CD8-positive, alpha-beta memory T cell (primary cell): ENCODE measurements at regions not wholly inside any gene's neighbourhood (a gene's known extent, or its start where the extent isn't known, plus 50 kb on each side); places are given as distances from the start of the nearest gene placed in this dataset.
"Not testable (repeated sequence)": the region's sequence is repeated elsewhere in the genome, so short reads cannot be mapped to it uniquely, and the experiment has no call there.

Experiments used
- CTCF ChIA-PET: fragments of 350-600 bp; sonication (Branson Sonifier 250); formaldehyde crosslinking; loops from one replicate; lab custom pipeline; 2021; ENCODE audit warnings: antibody characterized with exemption; lab: Charles Lee
- POLR2A ChIA-PET: fragments of 350-600 bp; sonication (Branson Sonifier 250); formaldehyde crosslinking; loops from one replicate; lab custom pipeline; 2021; ENCODE audit warnings: antibody characterized with exemption; lab: Charles Lee
- DNase-seq, 5 donors: peaks; one replicate each; pipeline versions ENCODE4 v3.0.0 to v3.0.0-alpha.2; 2020 to 2022; ENCODE audit warnings: mixed read lengths in 1 of 5
- H3K27ac ChIP-seq: one replicate; pipeline ENCODE4 v1.7.0; 2013; ENCODE audit warnings: low read depth, mild to moderate bottlenecking, low read length, moderate library complexity
- H3K27me3 ChIP-seq: 2 replicates; pipeline ENCODE4 v1.7.0; 2013; ENCODE audit warnings: low read length, mild to moderate bottlenecking; ENCODE audit not compliant: insufficient read depth, poor library complexity, severe bottlenecking
- H3K36me3 ChIP-seq: 2 replicates; pipeline ENCODE4 v1.7.0; 2013; ENCODE audit warnings: mild to moderate bottlenecking, low read length, moderate library complexity; ENCODE audit not compliant: insufficient read depth
- H3K4me1 ChIP-seq: 2 replicates; pipeline ENCODE4 v1.7.0; 2013; ENCODE audit warnings: mild to moderate bottlenecking, low read length, moderate library complexity; ENCODE audit not compliant: insufficient read depth
- H3K4me3 ChIP-seq: 2 replicates; pipeline ENCODE4 v1.7.0; 2013; ENCODE audit warnings: mild to moderate bottlenecking, low read length
- H3K9me3 ChIP-seq: 2 replicates; pipeline ENCODE4 v1.7.0; 2013; ENCODE audit warnings: mild to moderate bottlenecking, low read length
- H3K27ac Mint-ChIP-seq, 8 donors: one replicate each; pipeline ENCODE4 v1.8.0; 2020 to 2021; ENCODE audit warnings: mixed read lengths in 8 of 8, mild to moderate bottlenecking in 6 of 8, inconsistent platforms in 3 of 8, moderate library complexity in 3 of 8
- H3K27me3 Mint-ChIP-seq, 2 donors: one replicate each; pipeline ENCODE4 v1.8.0; 2020 to 2021; ENCODE audit warnings: mixed read lengths in 2 of 2, mild to moderate bottlenecking in 1 of 2, moderate library complexity in 1 of 2
- H3K36me3 Mint-ChIP-seq, 3 donors: one replicate each; pipeline ENCODE4 v1.8.0; 2020 to 2021; ENCODE audit warnings: mixed read lengths in 3 of 3, inconsistent platforms in 1 of 3, mild to moderate bottlenecking in 1 of 3
- H3K4me1 Mint-ChIP-seq, 3 donors: one replicate each; pipeline ENCODE4 v1.8.0; 2020 to 2021; ENCODE audit warnings: mixed read lengths in 3 of 3, inconsistent platforms in 1 of 3, mild to moderate bottlenecking in 1 of 3
- H3K4me3 Mint-ChIP-seq, 7 donors: one replicate each; pipeline ENCODE4 v1.8.0; 2020 to 2021; ENCODE audit warnings: mixed read lengths in 7 of 7, mild to moderate bottlenecking in 6 of 7, moderate library complexity in 4 of 7, inconsistent platforms in 2 of 7
- H3K9me3 Mint-ChIP-seq, 5 donors: one replicate each; pipeline ENCODE4 v1.8.0; 2020 to 2022; ENCODE audit warnings: mixed read lengths in 5 of 5, mild to moderate bottlenecking in 3 of 5, moderate library complexity in 2 of 5, inconsistent platforms in 1 of 5

DNA sequence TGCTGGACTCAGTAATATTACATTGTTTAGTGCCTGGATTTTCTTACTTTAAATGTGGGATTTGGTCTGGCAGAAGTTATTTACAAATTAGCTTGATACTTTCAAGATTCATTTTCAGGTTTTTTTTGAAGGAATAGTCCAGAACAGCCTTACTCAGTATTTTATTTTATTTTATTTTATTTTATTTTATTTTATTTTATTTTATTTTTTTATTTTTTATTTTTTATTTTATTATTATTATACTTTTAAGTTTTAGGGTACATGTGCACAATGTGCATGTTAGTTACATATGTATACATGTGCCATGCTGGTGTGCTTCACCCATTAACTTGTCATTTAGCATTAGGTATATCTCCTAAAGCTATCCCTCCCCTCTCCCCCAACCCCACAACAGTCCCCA, 380.5 kb upstream of the FTMT start:
- CTCF ChIA-PET, H3K27me3 ChIP-seq, POLR2A ChIA-PET, H3K4me3 Mint-ChIP-seq, H3K27me3 Mint-ChIP-seq, H3K4me1 ChIP-seq, H3K27ac ChIP-seq, H3K9me3 ChIP-seq, H3K36me3 ChIP-seq, H3K36me3 Mint-ChIP-seq, H3K27ac Mint-ChIP-seq, H3K4me3 ChIP-seq, H3K4me1 Mint-ChIP-seq, DNase-seq: not testable (repeated sequence)
- H3K9me3 Mint-ChIP-seq = peaks cover 2 to 18% (median 4%) of the 10 kb centered on the region in 5 donors

- no peak overlapping the region for H3K27ac Mint-ChIP-seq
- Histone ChIP-seq H3K4me3 (no peak overlapping the region), H3K27me3 (no peaks in the 10 kb centered on the region), H3K9me3 (no peaks in the 10 kb centered on the region), H3K36me3 (no peaks in the 10 kb centered on the region), H3K27ac (no peak overlapping the region), H3K4me1 (no peaks in the 10 kb centered on the region)
- ChIA-PET POLR2A (no interaction called here), CTCF (no interaction called here)
- no peaks in the 10 kb centered on the region for H3K36me3 Mint-ChIP-seq
- peaks cover 0 to 4% (median 0%) of the 10 kb centered on the region in 5 donors for H3K9me3 Mint-ChIP-seq
- no peaks in the 10 kb centered on the region for H3K4me1 Mint-ChIP-seq
- no peak for DNase-seq
- no peak overlapping the region for H3K4me3 Mint-ChIP-seq
- no peaks in the 10 kb centered on the region for H3K27me3 Mint-ChIP-seq
Measured at GRCh38 chr5:121478636-121479035, 373.0 kb upstream of the FTMT start.

DNA sequence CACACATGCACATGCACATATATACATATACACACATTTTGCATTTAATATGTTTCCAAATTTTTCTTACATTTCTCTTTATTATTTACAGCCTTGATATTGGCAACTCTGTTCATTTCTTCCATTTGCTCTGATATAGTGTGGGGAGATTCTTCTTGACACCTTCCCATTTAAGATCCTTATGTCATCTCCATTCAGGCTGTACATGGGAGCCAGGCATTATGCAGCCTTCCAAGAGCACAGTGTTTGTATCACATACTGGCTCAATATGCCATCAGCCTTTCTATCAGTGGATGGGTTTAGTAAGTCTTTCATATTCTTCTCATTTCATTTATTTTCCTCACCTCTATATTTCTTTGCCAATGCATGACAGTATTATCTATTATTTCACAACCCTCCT, 372.3 kb upstream of the FTMT start:
- DNase-seq = no peak
- CTCF ChIA-PET = no interaction called here
- Histone ChIP-seq H3K4me3 (no peak overlapping the region), H3K27me3 (no peaks in the 10 kb centered on the region), H3K27ac (no peak overlapping the region), H3K4me1 (no peaks in the 10 kb centered on the region), H3K36me3 (no peaks in the 10 kb centered on the region), H3K9me3 (no peaks in the 10 kb centered on the region)
- Mint-ChIP-seq H3K4me1 (no peaks in the 10 kb centered on the region), H3K27me3 (no peaks in the 10 kb centered on the region), H3K9me3 (peaks cover 0 to 4% (median 0%) of the 10 kb centered on the region in 5 donors), H3K4me3 (no peak overlapping the region), H3K36me3 (no peaks in the 10 kb centered on the region), H3K27ac (no peak overlapping the region)
- POLR2A ChIA-PET = no interaction called here

- no peak overlapping the region for H3K27ac ChIP-seq
- H3K36me3 ChIP-seq = no peaks in the 10 kb centered on the region
- Mint-ChIP-seq H3K27me3 (no peaks in the 10 kb centered on the region), H3K4me1 (no peaks in the 10 kb centered on the region), H3K4me3 (no peak overlapping the region), H3K36me3 (no peaks in the 10 kb centered on the region), H3K27ac (no peak overlapping the region), H3K9me3 (peaks cover 0 to 13% (median 3%) of the 10 kb centered on the region in 5 donors)
- H3K4me1 ChIP-seq = no peaks in the 10 kb centered on the region
- DNase-seq = no peak
- CTCF ChIA-PET = no interaction called here
- no peak overlapping the region for H3K4me3 ChIP-seq
- H3K27me3 ChIP-seq = no peaks in the 10 kb centered on the region
- POLR2A ChIA-PET = no interaction called here
- H3K9me3 ChIP-seq = no peaks in the 10 kb centered on the region
Measured at GRCh38 chr5:121485281-121485680, 366.4 kb upstream of the FTMT start.

DNA sequence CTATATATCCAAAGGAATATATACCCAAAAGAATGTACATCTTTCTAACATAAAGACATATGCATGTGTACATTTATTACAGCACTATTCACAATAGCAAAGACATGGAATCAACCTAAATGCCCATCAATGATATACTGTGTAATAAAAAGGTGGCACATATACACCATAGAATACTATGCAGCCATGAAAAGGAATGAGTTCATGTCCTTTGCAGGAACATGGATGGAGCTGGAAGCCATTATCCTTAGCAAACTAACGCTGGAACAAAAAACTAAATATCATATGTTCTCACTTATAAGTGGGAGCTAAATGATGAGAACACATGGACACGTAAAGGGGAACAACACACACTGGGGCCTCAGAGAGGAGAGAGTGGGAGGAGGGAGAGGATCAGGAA, 365.7 kb upstream of the FTMT start:
- H3K4me3 ChIP-seq, H3K27me3 Mint-ChIP-seq, DNase-seq, H3K4me1 Mint-ChIP-seq, H3K36me3 Mint-ChIP-seq, CTCF ChIA-PET, H3K9me3 ChIP-seq, H3K27me3 ChIP-seq, H3K27ac Mint-ChIP-seq, H3K4me3 Mint-ChIP-seq, POLR2A ChIA-PET, H3K27ac ChIP-seq, H3K4me1 ChIP-seq, H3K36me3 ChIP-seq: not testable (repeated sequence)
- H3K9me3 Mint-ChIP-seq = peaks cover 0 to 13% (median 3%) of the 10 kb centered on the region in 5 donors

- H3K4me1 Mint-ChIP-seq = no peaks in the 10 kb centered on the region
- H3K4me1 ChIP-seq = no peaks in the 10 kb centered on the region
- H3K4me3 Mint-ChIP-seq = no peak overlapping the region
- H3K27ac ChIP-seq = no peak overlapping the region
- H3K36me3 ChIP-seq = no peaks in the 10 kb centered on the region
- H3K9me3 ChIP-seq = no peaks in the 10 kb centered on the region
- no peak for DNase-seq
- H3K36me3 Mint-ChIP-seq = no peaks in the 10 kb centered on the region
- H3K4me3 ChIP-seq = no peak overlapping the region
- H3K27me3 Mint-ChIP-seq = no peaks in the 10 kb centered on the region
- H3K9me3 Mint-ChIP-seq = peaks cover 0 to 21% (median 5%) of the 10 kb centered on the region in 5 donors
- POLR2A ChIA-PET = no interaction called here
- no peak overlapping the region for H3K27ac Mint-ChIP-seq
- H3K27me3 ChIP-seq = no peaks in the 10 kb centered on the region
- CTCF ChIA-PET = no interaction called here
Measured at GRCh38 chr5:121489972-121490371, 361.7 kb upstream of the FTMT start.

DNA sequence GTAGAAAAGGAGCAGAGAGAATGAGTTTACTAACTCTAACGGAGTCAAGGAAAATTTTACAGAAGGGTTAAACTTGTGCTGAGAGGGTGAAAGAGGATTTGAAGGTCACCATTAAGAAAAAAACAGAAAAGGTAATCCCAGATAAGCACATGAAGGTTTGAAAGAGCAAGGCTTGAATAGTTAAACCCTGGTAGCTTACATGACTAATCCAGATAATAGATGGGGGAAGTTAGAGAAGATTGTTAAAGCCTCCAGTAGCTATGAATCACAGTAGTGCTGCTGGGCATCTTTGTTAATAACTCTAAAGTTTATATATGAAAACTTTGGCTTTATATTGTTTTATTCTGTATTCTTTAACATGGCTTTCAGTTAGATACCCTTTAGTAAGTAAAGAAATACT, 354.5 kb upstream of the FTMT start:
- H3K27me3 Mint-ChIP-seq = no peaks in the 10 kb centered on the region
- ChIA-PET CTCF (no interaction called here), POLR2A (no interaction called here)
- no peaks in the 10 kb centered on the region for H3K4me1 ChIP-seq
- peaks cover 1 to 18% (median 2%) of the 10 kb centered on the region in 5 donors for H3K9me3 Mint-ChIP-seq
- H3K27ac Mint-ChIP-seq = no peak overlapping the region
- H3K27me3 ChIP-seq = no peaks in the 10 kb centered on the region
- no peak overlapping the region for H3K4me3 ChIP-seq
- no peak for DNase-seq
- H3K27ac ChIP-seq = no peak overlapping the region
- no peak overlapping the region for H3K4me3 Mint-ChIP-seq
- no peaks in the 10 kb centered on the region for H3K36me3 Mint-ChIP-seq
- H3K9me3 ChIP-seq = no peaks in the 10 kb centered on the region
- no peaks in the 10 kb centered on the region for H3K4me1 Mint-ChIP-seq
- H3K36me3 ChIP-seq = no peaks in the 10 kb centered on the region

- Mint-ChIP-seq H3K4me1 (no peaks in the 10 kb centered on the region), H3K27ac (no peak overlapping the region), H3K36me3 (no peaks in the 10 kb centered on the region), H3K9me3 (peaks cover 0 to 20% (median 2%) of the 10 kb centered on the region in 5 donors), H3K27me3 (no peaks in the 10 kb centered on the region), H3K4me3 (no peak overlapping the region)
- Histone ChIP-seq H3K4me3 (no peak overlapping the region), H3K36me3 (no peaks in the 10 kb centered on the region), H3K27ac (no peak overlapping the region), H3K9me3 (no peaks in the 10 kb centered on the region), H3K27me3 (no peaks in the 10 kb centered on the region), H3K4me1 (no peaks in the 10 kb centered on the region)
- DNase-seq = no peak
- ChIA-PET CTCF (no interaction called here), POLR2A (no interaction called here)
Measured at GRCh38 chr5:121500310-121500709, 351.4 kb upstream of the FTMT start.
